ENCODE measurements at regions not wholly inside any gene's neighbourhood (a gene's known extent, or its start where the extent isn't known, plus 50 kb on each side); places are given as distances from the start of the nearest gene placed in this dataset.

- no peak for TF ChIP-seq CTCF (IDR thresholded peaks at IDR 0.05; ENCODE audit: unreplicated experiment)
- peak in 1 of 2 experiments; percentile 28 for DNase-seq (ENCODE audit: low spot score in 2 of 2, unreplicated experiment in 2 of 2)
- H3K9me3 Mint-ChIP-seq = peaks cover 7% of the 10 kb centered on the region
- no peaks in the 10 kb centered on the region for H3K36me3 Mint-ChIP-seq
- H3K4me1 Mint-ChIP-seq = peaks cover 24% of the 10 kb centered on the region
- H3K27me3 Mint-ChIP-seq (ENCODE audit: low read depth) = peaks cover 4% of the 10 kb centered on the region
- no peak overlapping the region for H3K27ac Mint-ChIP-seq
- no peak overlapping the region for H3K4me3 Mint-ChIP-seq
Observed at GRCh38 chr14:103258211-103258610, 75.8 kb upstream of the EIF5 start.

- H3K27ac Mint-ChIP-seq = peak overlapping the region; percentile 21
- H3K4me1 Mint-ChIP-seq = peaks cover 22% of the 10 kb centered on the region
- H3K9me3 Mint-ChIP-seq = peaks cover 7% of the 10 kb centered on the region
- peak in 1 of 2 experiments; percentile 14 for DNase-seq (ENCODE audit: low spot score in 2 of 2, unreplicated experiment in 2 of 2)
- no peak overlapping the region for H3K4me3 Mint-ChIP-seq
- H3K27me3 Mint-ChIP-seq (ENCODE audit: low read depth) = peaks cover 10% of the 10 kb centered on the region
- TF ChIP-seq CTCF (IDR thresholded peaks at IDR 0.05; ENCODE audit: unreplicated experiment) = no peak
- no peaks in the 10 kb centered on the region for H3K36me3 Mint-ChIP-seq
Observed at GRCh38 chr14:103259184-103259583, 74.9 kb upstream of the EIF5 start.

- H3K4me3 Mint-ChIP-seq = peak overlapping the region; percentile 15
- TF ChIP-seq CTCF (IDR thresholded peaks at IDR 0.05; ENCODE audit: unreplicated experiment) = no peak
- H3K36me3 Mint-ChIP-seq = no peaks in the 10 kb centered on the region
- peaks cover 7% of the 10 kb centered on the region for H3K9me3 Mint-ChIP-seq
- H3K27me3 Mint-ChIP-seq (ENCODE audit: low read depth) = peaks cover 10% of the 10 kb centered on the region
- H3K4me1 Mint-ChIP-seq = peaks cover 22% of the 10 kb centered on the region
- DNase-seq (ENCODE audit: low spot score in 2 of 2, unreplicated experiment in 2 of 2) = peak in 1 of 2 experiments; percentile 1
- peak overlapping the region; percentile 94 for H3K27ac Mint-ChIP-seq
Observed at GRCh38 chr14:103259801-103260628, 74.0 kb upstream of the EIF5 start.

DNA sequence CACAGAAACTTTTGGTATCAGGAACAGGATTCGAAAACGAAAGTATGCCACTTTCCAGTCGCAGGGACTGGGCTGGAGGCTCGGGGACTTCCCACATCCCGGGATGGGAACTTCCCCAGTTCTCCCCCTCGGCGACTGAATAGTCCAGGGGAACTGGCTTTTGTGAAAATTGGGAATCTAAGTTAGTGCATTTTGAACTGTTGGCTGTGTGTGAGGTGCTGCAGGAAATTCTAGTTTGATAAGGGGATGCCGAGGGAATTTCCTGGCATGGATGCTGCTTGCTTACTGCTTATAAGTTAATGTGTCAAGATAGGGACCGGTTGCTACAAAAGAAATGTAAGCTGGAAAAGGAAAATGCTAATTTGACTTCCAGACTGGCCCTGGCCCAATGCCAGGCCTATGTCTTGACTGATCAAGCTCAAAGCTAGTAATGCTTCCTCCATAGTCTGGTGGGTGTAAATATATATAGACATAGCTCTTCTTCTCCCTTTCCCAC is 73.4 kb upstream of the EIF5 start:
- Mint-ChIP-seq H3K9me3 (peaks cover 7% of the 10 kb centered on the region), H3K27ac (peak overlapping the region; percentile 94), H3K4me1 (peaks cover 22% of the 10 kb centered on the region), H3K4me3 (peak overlapping the region; percentile 15), H3K27me3 (ENCODE audit: low read depth) (peaks cover 10% of the 10 kb centered on the region), H3K36me3 (no peaks in the 10 kb centered on the region)
- peak in 1 of 2 experiments; percentile 47 for DNase-seq (ENCODE audit: low spot score in 2 of 2, unreplicated experiment in 2 of 2)
- no peak for TF ChIP-seq CTCF (IDR thresholded peaks at IDR 0.05; ENCODE audit: unreplicated experiment)

DNA sequence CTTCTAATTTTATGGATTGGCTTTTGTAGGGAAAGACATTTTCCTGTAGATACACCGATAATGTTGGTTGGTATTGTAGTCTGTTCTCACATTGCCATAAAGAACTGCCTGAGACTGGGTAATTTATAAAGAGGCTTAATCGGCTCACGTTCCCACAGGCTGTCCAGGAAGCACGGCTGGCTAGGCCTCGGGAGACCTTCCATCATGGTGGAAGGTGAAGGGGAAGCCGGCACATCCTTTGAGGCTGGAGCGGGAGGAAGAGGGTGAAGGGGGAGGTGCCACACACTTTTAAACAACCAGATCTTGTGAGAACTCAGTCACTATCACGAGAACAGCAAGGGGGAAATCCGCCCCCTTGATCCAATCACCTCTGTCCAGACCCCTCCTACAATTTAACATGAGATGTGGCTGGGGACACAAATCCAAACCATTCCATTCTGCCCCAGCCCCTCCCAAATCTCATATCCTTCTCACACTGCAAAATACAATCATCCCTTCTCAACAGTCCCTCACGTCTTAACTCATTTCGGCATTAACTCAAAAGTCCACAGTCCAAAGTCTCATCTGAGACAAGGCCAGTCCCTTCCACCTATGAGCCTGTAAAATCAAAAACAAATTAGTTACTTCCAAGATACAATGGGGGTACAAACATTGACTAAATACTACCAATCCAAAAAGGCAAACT is 66.7 kb upstream of the EIF5 start:
- no peak for TF ChIP-seq CTCF (IDR thresholded peaks at IDR 0.05; ENCODE audit: unreplicated experiment)

More for the DNA sequence above, 66.7 kb upstream of the EIF5 start:
- Mint-ChIP-seq H3K4me1 (peaks cover 2% of the 10 kb centered on the region), H3K4me3 (no peak overlapping the region), H3K27me3 (ENCODE audit: low read depth) (peaks cover 10% of the 10 kb centered on the region), H3K27ac (no peak overlapping the region), H3K36me3 (no peaks in the 10 kb centered on the region), H3K9me3 (no peaks in the 10 kb centered on the region)
- DNase-seq (ENCODE audit: low spot score in 2 of 2, unreplicated experiment in 2 of 2) = no peak

All from mesothelial cell of epicardium (in vitro differentiated cells).